ENCODE measurements at regions not wholly inside any gene's neighbourhood (a gene's known extent, or its start where the extent isn't known, plus 50 kb on each side); places are given as distances from the start of the nearest gene placed in this dataset.
A peak's percentile ranks its signal among the peaks of the same experiment; 100 is the strongest.
"Not testable (repeated sequence)": the region's sequence is repeated elsewhere in the genome, so short reads cannot be mapped to it uniquely, and the experiment has no call there.

DNA sequence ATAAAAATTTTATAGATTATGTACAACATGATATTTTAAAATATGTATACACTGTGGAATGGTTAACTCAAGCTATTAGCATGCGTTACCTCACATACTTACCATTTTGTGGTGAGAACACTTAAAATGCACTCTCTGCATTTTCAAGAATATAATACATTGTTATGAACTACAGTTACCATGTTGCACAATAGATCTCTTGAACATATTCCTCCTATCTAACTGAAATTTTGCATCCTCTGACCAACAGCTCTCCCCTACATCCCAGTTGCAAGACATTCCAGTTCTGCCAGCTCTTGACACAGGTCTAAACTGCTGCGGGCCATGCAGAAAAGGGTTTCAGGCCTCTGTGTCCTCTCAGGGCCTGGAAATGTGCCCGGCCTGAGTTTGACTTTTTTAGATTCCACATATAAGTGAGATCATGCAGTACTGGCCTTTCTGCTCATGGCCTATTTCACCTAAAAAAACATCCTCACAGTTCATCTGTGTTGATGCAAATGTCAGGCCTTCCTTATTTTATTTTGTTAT, 113.7 kb downstream of the CDCA7 start:
- no peak for DNase-seq

DNA sequence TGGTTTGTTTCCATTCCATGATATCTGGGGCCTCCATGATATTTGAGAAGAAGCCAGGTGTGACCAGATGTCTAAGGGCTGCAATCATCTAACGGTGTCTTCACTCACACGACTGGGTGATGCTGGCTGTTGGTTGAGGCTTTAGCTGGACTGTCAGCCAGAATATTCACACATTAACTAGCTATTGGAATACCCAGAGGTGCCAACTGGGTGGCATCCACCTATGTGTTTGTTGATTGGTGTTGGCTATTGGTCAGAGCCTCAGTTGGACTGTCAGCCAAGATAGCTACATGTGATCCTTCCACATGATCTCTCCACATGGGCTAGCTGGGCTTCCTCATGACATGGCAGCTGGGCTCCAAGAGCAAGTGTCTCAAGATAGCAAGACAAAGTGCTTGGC, 117.4 kb downstream of the CDCA7 start:
- DNase-seq = no peak

DNA sequence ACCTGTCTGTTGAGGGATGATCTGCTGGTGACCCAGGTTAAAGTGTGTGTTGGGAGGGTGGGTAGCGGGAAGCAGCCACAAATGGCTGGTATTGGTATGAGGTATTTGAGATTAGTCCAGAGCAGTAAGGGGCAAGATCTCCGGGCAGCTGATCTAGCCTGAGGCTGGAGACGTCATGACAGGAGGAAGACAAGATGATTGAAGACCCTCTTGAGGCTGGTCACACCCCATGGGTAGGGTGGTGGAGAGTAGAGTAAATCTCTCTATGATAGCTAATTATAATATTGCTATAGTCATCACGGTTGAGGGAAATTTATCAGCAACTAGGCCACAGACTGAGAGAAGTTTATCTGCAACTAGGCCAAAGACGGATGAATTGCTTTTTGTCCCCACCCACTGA, 128.5 kb downstream of the CDCA7 start:
- DNase-seq = no peak

DNA sequence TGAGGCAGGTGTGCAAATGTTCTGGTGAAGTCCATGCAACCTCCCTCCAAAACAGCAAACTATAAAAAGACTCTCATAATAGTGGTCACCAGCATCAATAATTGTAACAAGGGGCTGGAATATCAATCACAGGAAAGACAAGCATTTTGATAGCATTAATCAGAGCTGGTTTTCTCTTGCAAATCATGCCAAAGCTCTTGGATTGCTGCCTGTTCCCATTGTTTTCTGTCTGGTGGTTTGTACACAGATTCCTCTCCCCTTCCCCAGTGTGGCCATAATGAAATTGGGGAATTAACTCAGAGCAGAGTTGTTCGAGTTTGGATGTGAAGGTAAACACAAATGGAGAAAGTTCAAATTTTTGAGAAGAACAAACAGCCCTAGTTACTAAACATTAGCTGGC, 134.2 kb downstream of the CDCA7 start:
- DNase-seq = no peak

DNA sequence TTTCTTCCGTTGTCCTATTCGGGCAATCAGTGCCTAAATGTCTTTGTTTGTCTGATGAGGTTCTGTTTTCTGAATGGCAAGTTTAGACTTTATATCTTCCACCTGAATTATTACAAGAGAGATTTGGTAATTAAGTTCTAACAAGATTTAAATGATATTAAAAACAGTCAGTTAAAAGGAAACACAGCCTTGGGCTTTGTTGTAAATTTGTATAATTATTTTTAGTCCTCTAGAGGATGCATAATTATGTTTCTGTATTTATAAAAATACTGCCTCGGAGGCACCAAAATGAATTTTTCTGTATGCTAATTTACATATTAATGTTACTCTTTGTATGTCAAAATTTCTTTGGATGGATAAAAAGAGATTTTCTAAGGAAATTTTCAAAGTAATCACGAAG, 136.7 kb downstream of the CDCA7 start:
- no peak for DNase-seq

DNA sequence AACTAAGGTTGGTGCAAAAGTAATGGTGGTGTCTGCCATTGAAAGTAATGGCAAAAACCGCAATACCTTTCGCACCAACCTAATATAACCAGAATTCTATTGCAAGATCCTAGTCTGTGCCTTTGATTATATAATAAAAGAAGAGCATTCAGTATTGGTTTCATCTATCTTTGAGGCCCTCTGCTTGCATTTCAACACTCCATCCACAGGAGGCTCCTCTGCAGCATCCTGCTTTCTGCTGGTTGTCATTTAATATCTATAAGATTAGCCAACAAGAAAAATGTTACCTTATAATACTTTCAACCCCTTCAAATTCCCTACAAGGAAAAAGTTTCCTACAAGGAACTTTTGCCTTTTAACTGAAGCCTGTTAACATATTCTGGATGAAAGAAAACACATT, 139.2 kb downstream of the CDCA7 start:
- no peak for DNase-seq

DNA sequence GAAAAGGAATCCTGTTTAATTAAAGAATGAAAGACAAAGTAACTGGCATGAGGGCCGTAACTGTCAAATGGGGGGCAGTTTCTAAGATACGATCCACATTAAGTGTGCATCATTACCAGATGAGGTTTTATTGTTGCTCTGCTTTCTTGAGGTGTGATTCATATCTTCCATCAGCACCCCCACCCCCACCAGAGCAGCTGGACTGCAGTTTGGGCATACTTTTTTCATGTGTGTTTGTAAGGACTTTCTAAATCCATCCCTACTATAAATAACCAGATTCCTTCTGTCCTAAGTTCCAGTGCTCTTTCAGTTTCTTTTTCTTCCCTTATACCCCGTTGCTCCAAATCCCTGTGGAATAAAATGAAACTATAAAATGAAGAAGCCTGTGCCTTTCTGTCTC, 142.1 kb downstream of the CDCA7 start:
- DNase-seq = no peak

DNA sequence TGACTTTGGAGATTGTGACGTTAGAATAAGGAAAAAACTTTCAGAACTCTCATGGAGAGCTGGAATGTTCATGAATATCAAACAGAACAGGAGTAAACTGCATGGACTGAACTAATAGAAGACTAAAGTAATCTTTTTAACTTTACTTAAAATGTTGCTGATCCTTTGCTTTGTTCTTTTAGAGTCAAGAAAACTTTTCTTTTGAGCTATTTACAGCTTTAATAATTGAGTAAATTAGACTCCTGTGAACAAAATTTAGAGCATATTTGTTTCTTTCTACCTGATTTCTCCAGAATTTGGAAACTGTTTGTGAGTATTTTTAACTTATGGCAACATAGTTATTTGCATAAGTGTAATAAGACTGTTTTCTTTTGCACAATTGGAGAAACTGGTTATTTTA, 146.3 kb downstream of the CDCA7 start:
- DNase-seq = no peak

DNA sequence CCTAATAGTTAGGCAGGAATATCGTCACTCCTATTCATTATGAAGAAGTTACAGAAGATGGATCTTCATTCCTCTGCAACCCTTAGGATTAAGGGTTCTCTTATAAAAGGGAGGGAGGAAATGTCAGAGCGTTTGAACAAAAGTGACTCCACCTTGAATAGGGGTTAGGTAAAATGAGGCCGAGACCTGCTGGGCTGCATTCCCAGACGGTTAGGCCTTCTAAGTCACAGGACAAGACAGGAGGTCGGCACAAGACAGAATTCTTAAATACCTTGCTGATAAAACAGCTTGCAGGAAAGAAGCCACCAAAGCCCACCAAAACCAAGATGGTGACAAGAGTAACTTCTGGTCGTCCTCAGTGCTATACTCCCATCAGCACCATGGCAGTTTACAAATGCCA, 147.6 kb downstream of the CDCA7 start:
- no peak for DNase-seq

DNA sequence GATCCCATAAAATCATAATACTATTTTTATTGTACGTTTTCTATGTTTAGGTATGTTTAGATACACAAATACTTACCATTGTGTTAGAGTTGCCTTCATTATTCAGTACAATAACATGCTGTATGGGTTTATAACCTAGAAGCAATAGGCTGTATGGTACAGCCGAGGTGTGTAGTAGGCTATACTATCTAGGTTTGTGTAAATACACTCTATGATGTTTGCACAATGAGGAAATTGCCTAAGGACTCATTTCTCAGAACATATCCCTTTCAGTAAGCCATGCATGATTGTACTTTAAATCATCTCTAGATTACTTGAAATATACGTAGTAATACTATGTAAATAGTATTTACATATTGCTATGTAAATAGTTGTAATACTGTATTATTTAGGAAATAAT, 156.7 kb downstream of the CDCA7 start:
- DNase-seq = no peak

DNA sequence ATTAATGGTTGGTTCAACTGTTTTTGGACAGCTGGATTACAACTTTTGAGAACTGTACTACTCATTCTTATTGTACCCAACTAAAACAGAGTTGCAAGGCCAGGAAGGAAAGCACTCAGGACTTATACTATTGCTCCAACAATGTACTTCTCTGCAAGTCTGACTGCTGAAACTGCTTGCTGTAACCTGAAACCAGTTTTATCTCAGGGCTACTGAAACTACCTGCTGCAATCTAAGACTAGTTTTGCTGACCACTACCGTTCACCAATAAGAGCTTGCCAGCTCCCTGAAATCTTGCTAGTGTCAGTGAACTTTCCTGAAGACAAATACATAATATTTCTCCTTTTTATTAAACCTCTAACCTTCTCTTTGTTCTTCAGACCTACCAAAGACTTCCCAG, 157.3 kb downstream of the CDCA7 start:
- DNase-seq = no peak

DNA sequence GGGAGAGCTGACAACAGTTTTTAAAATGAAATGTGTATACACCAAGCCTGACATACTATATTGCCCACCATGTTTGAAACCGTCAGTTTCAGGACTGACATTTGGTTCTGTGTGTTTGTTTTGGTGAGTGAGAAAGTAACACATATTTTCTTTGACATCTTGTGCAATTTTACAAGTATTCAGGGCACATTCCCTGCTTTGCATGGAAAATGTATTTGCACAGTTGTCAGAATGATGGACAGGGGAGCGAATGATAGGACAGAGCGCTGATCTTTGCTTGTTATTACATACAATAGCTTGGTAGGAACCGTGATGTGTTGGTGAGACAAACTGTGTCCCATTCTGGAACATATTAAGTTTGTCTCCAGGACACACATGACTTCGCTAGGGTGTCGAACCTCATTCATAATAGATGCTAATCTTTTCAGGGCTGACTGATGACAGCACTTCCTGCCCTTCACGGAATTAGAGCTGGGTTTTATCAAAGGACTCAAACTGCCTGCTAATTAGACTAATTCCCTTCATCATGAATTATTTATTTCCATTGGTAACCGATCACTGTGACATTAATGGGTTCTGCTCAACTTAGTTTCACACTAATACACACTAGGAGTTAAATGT, 158.5 kb downstream of the CDCA7 start:
- no peak for DNase-seq

DNA sequence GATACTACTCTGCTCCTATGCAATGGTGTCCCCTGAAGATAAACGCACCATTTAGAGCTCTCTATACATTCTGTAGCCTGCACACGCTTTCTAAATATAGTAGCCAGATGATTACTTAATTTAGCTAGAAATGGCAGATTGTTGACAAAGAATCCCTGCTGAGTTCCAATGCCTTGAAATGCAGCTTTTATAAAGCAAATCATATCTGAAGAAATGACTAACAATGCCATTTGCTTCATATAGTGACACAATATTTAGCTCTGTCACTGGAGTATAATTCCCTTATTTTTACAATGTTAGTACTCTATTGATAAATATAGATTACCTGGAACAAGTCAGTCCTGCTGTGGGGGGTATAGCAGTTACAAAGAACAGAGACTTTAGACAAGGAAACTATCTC, 166.2 kb downstream of the CDCA7 start:
- peak; percentile 68 for DNase-seq

DNA sequence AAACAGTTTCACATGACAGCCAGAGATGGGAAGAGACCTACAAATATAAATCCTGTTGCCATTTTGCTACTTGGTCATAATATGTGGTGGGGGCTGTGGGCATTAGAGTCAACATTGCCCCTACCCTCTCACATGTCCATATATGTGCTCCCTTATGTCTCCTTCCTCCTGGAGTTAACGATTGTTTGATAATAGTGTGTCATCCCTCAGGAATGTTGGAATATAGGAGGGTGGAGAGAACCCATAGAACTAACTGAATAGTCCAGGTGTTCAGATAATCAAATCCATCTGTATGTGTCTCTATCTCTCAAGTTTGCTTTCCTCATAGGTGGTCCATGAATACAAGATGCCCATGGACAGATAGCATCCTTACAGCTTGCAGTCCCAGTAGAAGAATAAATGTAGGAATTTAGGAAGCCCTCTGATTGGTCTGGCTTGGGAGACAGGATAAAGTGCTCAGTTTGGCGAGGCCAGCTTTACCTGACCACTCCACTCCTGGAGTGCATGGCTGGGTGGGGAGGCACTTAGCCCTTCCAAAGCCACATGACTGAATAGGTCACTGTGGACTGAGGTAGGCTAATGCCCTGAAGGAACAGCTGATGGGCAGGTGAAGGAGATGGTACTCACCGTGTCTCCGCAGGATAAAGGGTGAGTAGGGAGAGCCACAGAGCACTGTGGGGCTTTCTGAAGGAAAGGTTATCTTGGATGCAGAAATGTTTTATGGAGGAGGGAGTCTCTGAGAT, 166.9 kb downstream of the CDCA7 start:
- DNase-seq = peak; percentile 12

DNA sequence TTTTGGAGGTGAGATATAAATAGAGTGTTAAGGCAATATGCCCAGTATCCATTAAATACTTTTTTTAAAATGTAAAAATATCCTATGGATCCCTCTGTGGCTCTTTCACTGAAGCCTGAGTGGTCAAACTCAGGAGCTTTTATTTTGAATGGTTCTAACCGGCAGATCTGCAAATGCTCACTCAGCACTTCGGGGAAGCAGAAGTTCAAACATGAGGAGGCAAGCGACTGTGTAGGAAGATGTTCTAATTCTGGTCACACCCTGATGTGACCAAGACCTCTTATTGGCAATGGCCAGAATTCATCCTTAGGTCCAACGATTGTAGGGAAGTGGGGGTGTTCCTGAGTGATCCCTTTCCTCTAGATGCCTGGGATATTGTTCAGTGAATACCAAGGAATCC, 168.8 kb downstream of the CDCA7 start:
- DNase-seq = no peak

DNA sequence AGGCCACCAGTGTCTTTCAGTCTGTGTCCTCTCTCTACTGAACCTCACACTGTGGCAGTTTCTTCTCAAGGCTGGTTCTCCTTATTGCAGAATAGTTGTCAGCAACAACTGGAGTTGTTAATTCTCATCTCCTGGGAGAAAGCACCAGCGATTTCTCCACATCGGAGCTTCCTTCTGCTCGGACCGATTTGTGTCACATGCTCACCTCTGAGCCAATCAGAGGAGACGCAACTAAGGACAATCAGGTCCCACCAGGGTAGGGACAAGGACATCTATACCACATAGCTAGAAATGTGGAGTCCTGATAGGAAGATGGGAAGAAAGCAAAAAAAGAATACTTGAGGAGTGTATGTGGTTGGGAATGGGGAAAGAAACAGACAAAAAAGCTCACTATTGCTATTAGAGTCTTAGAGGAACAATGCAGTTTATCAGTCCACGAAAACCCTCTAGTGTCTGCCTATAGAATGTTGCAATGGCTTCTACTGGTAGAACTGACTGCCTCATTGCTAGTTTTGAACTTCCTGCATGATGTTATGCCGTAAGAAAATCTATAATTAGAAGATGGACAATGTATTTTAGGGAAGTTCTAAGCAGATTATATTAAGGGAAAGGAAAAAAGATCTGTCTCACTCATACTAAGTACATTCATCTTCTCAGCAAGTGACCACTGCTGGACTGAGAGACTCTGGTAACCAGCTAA, 169.7 kb downstream of the CDCA7 start:
- no peak for DNase-seq

DNA sequence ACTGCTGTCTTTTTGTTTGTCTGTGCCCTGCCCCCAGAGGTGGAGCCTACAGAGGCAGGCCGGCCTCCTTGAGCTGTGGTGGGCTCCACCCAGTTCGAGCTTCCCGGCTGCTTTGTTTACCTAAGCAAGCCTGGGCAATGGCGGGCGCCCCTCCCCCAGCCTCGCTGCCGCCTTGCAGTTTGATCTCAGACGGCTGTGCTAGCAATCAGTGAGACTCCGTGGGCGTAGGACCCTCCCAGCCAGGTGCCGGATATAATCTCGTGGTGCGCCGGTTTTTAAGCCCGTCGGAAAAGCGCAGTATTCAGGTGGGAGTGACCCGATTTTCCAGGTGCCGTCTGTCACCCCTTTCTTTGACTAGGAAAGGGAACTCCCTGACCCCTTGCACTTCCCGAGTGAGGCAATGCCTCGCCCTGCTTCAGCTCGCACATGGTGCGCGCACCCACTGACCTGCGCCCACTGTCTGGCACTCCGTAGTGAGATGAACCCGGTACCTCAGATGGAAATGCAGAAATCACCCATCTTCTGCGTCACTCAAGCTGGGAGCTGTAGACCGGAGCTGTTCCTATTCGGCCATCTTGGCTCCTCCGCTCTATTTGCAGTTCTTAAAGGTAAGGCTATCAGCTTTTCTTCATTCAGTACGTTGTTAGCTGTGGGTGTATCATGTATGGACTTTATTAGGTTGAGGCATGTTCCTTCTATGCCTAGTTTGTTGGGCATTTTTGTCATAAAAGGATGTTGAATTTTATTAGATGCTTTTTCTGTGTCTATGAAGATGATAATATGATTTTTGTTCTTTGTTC, 178.3 kb downstream of the CDCA7 start:
- DNase-seq = not testable (repeated sequence)

DNA sequence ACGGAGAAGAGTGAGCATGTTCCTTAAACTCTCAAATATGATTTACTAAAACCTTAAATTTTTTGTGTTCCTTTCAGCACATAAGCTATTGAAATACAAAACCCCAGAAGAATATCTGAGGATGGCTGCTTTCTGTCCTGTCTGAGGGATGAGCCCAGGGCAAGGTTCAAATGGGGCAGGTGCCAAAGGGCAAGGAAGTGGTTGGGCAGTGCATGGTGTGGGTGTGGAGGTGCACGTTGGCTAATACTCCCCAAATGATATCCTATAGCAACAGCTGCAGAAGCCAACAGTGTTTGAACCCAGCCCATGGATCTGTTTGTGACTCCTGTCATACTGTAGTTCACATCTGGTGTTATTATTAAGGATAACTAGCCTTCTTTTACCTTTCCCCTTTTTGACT, 183.0 kb downstream of the CDCA7 start:
- no peak for DNase-seq

DNA sequence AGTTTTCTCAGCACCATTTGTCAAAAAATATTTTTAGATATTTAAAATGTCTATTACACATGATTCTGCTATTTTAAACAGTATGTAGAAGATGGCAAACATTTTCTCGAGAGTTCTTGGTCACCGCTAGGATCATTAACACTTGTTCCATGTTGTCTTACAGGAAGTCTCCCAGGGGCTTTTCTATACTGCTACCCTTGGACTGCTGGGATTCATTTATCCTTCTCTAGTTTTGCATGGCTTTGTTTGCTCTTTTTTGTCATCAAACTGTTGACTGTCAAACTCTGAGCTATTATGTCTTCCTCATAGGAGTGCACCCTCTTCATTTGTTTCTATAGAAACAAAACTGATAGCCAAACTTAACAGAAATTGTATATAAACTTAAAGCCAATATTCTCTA, 184.9 kb downstream of the CDCA7 start:
- no peak for DNase-seq

DNA sequence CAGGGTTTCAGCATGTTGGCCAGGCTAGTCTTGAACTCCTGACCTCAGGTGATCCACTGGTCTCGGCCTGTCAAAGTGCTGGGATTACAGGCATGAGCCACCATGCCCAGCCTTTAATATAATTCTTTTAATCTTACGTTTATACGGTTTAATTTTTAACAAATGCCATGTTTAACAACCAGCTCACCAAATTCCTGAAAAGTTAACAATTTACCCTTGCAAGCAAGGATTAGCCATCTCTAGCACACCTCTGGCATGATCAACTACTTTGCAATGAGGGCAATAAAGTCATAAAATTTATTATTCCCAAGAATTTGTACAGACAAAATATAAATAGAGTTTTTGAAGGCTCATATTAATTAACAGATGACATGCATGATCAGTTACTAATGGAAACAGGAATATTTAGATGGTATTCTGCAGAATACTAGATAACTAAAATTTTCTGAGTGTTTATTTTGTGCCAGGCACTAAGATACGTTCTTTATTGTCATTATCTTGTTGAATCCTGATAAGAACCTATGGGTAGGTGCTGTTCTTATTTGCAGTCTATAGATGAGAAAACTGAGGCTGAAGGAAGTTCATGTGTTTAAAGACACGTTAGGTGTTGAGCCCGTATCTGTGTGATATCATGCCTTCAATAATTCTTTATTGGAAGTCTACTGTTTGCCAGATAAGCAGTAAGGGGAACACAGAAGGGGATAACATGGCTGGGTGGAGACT, 190.1 kb downstream of the CDCA7 start:
- DNase-seq = no peak

DNA sequence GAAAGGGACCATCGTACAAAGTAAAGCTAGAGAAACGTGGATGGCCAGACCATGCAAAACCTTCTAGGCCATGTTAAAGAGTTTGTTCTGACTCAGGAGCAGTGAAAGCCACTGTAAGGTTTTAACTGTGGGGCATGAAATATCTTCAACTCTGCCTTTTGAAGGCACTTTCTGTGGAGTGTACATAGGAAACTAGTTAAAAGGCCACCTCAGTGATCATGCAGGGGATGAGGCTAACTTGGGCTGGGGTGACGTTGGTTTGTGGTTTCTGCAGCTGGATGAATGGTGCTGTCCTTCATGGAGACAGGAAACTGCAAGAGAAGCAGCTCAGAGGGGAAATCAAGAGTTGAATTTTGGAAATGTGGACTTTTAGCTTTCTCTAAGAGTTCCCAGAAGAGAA, 190.7 kb downstream of the CDCA7 start:
- DNase-seq = no peak

DNA sequence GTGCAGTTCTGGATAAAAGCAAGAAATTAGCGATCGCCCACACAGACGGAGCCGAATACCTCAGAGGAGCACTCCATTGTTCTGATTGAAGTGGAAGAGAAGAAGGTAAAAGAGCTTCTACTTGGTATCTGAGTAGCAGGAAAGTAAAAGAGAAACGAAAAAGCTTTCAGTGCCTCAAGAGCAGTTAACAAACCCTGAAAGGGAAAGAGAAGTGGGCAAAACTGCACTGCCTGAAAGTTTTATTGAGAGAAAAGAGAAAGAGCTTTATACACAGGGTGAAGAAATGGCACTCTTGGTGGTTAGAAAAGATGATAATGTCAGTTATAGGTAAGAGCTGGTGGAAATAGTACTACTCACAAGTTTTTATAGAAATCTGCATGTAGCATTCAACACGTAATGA, 192.8 kb downstream of the CDCA7 start:
- no peak for DNase-seq

DNA sequence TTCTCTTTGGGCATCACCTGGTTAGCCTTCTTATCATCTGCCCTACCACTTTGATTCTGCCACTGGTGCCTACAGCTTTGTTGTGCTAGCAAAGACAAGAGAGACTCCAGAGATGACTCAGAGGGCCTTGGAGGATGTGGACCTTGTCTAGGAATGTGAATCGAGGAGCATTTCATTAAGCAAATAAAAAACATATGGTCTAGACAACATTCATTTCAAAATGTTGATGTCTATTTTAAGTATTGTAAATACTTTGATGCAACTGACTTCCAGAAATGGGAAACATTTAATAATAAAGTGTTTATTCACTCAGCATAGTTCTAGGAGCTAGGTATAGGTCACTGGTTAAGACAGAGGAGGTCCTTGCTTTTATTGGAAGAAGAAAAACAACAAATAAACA, 195.5 kb downstream of the CDCA7 start:
- DNase-seq = no peak

All from NCI-H2227 treated with DMSO at 0.1 percent for 48 hours (cell line).